ENCODE measurements at regions not wholly inside any gene's neighbourhood (a gene's known extent, or its start where the extent isn't known, plus 50 kb on each side); places are given as distances from the start of the nearest gene placed in this dataset.

- Mint-ChIP-seq H3K36me3 (ENCODE audit: low read depth) (no peaks in the 10 kb centered on the region), H3K4me3 (no peak overlapping the region), H3K27me3 (peaks cover 70% of the 10 kb centered on the region), H3K27ac (no peak overlapping the region), H3K9me3 (no peaks in the 10 kb centered on the region), H3K4me1 (ENCODE audit: low read depth) (peaks cover 8% of the 10 kb centered on the region)
- no peak for DNase-seq
- TF ChIP-seq CTCF (IDR thresholded peaks at IDR 0.05), result no peak
- ChIA-PET CTCF (no interaction called here), POLR2A (no interaction called here)
- no peak for ATAC-seq
- intact Hi-C loops (cut with micrococcal nuclease), result no loop called here
Observed at GRCh38 chr15:94579286-94579685, 347.9 kb downstream of the MCTP2 start.

- TF ChIP-seq CTCF (IDR thresholded peaks at IDR 0.05), result no peak
- intact Hi-C loops (cut with micrococcal nuclease), result loop anchor here (10.0 kb wide), 2 partner anchors 444 to 704 kb away; no protein-coding TSS in a partner anchor
- ChIA-PET POLR2A (interaction anchor here (0.6 kb wide), 1 partner anchor 422 kb away, joined by 4 read pairs; no protein-coding TSS in a partner anchor), CTCF (interaction anchor here (1.5 kb wide), 1 partner anchor 90 kb away, joined by 6 read pairs; no protein-coding TSS in a partner anchor)
- H3K27me3 Mint-ChIP-seq, result peaks cover 71% of the 10 kb centered on the region
- H3K4me3 Mint-ChIP-seq, result no peak overlapping the region
- no peak overlapping the region for H3K27ac Mint-ChIP-seq
- no peak for DNase-seq
- ATAC-seq, result no peak
- H3K9me3 Mint-ChIP-seq, result no peaks in the 10 kb centered on the region
- no peaks in the 10 kb centered on the region for H3K36me3 Mint-ChIP-seq (ENCODE audit: low read depth)
- peaks cover 19% of the 10 kb centered on the region for H3K4me1 Mint-ChIP-seq (ENCODE audit: low read depth)
Observed at GRCh38 chr15:94580211-94580885, 349.0 kb downstream of the MCTP2 start.

GRCh38 chr15:94582368-94582767 is 351.0 kb downstream of the MCTP2 start:
- no peak overlapping the region for H3K27ac Mint-ChIP-seq
- ChIA-PET CTCF (interaction anchor here (0.7 to 2.1 kb wide), 10 partner anchors 10 to 827 kb away, joined by 3 to 11 read pairs (median 3); no protein-coding TSS in a partner anchor), POLR2A (no interaction called here)
- DNase-seq, result peak; percentile 54
- H3K9me3 Mint-ChIP-seq, result no peaks in the 10 kb centered on the region
- no peaks in the 10 kb centered on the region for H3K36me3 Mint-ChIP-seq (ENCODE audit: low read depth)
- H3K4me1 Mint-ChIP-seq (ENCODE audit: low read depth), result peaks cover 26% of the 10 kb centered on the region
- intact Hi-C loops (cut with micrococcal nuclease), result loop anchor here (10.0 kb wide), 2 partner anchors 442 to 702 kb away; no protein-coding TSS in a partner anchor
- peaks cover 73% of the 10 kb centered on the region for H3K27me3 Mint-ChIP-seq
- TF ChIP-seq CTCF (IDR thresholded peaks at IDR 0.05), result peak; percentile 55
- peak; percentile 61 for ATAC-seq
- no peak overlapping the region for H3K4me3 Mint-ChIP-seq

- ChIA-PET POLR2A (interaction anchor here (0.6 kb wide), 1 partner anchor 1483 kb away, joined by 3 read pairs; no protein-coding TSS in a partner anchor), CTCF (interaction anchor here (1.1 kb wide), 1 partner anchor 20 kb away, joined by 3 read pairs; no protein-coding TSS in a partner anchor)
Observed at GRCh38 chr15:94584833-94585244, 353.5 kb downstream of the MCTP2 start.

More at GRCh38 chr15:94584833-94585244, 353.5 kb downstream of the MCTP2 start:
- Mint-ChIP-seq H3K36me3 (ENCODE audit: low read depth) (no peaks in the 10 kb centered on the region), H3K9me3 (no peaks in the 10 kb centered on the region), H3K4me3 (peak overlapping the region; percentile 54), H3K27me3 (peaks cover 73% of the 10 kb centered on the region), H3K4me1 (ENCODE audit: low read depth) (peaks cover 26% of the 10 kb centered on the region), H3K27ac (peak overlapping the region; percentile 76)
- ATAC-seq, result peak; percentile 91
- TF ChIP-seq CTCF (IDR thresholded peaks at IDR 0.05), result no peak
- DNase-seq, result peak; percentile 85
- intact Hi-C loops (cut with micrococcal nuclease), result loop anchor here (10.0 kb wide), 2 partner anchors 440 to 700 kb away; no protein-coding TSS in a partner anchor

Measured in activated CD8-positive, alpha-beta T cell treated with anti-CD3 and anti-CD28 coated beads for 36 hours (primary cell).